NB4 (cell line): ENCODE measurements at regions not wholly inside any gene's neighbourhood (a gene's known extent, or its start where the extent isn't known, plus 50 kb on each side); places are given as distances from the start of the nearest gene placed in this dataset.
"Not testable (repeated sequence)": the region's sequence is repeated elsewhere in the genome, so short reads cannot be mapped to it uniquely, and the experiment has no call there.

Experiments used
- DNase-seq: peaks from one replicate; pipeline ENCODE4 v3.0.0; 2010; ENCODE audit warnings: low read depth
- H3K4me3 ChIP-seq: one replicate; pipeline ENCODE4 v1.5.1; 2011; ENCODE audit warnings: mild to moderate bottlenecking, low read depth, low read length, moderate library complexity
- CTCF ChIP-seq: IDR thresholded peaks from one replicate; pipeline ENCODE4 v1.5.1; 2012; ENCODE audit warnings: low read depth, low read length
- MAX ChIP-seq: IDR thresholded peaks from 2 replicates; pipeline ENCODE4 v1.6.1; 2011; ENCODE audit warnings: low read depth, low read length
- MYC ChIP-seq: IDR thresholded peaks from 2 replicates; pipeline ENCODE4 v1.6.1; 2011; ENCODE audit warnings: low read depth, low read length
- POLR2A ChIP-seq: IDR thresholded peaks from 2 replicates; pipeline ENCODE4 v1.6.1; 2011; ENCODE audit warnings: mild to moderate bottlenecking; ENCODE audit not compliant: insufficient read length; ENCODE audit errors: extremely low read depth

- DNase-seq, H3K4me3 ChIP-seq: not testable (repeated sequence)
These were observed 774.4 kb upstream of the TPTE start for GRCh38 chr21:9746831-9747606.

GRCh38 chr21:9747870-9748269 is 773.5 kb upstream of the TPTE start:
- DNase-seq, H3K4me3 ChIP-seq: not testable (repeated sequence)

GRCh38 chr21:9748451-9748850 is 772.9 kb upstream of the TPTE start:
- DNase-seq, H3K4me3 ChIP-seq: not testable (repeated sequence)

- not testable (repeated sequence) for H3K4me3 ChIP-seq
These were observed 771.6 kb upstream of the TPTE start for GRCh38 chr21:9749741-9750230.

GRCh38 chr21:9750341-9751086 is 770.9 kb upstream of the TPTE start:
- DNase-seq: no peak
- peak; percentile 7 for TF ChIP-seq CTCF
- TF ChIP-seq MAX: no peak
- H3K4me3 ChIP-seq: no peak overlapping the region

More at GRCh38 chr21:9749741-9750230, 771.6 kb upstream of the TPTE start:
- not testable (repeated sequence) for DNase-seq

- H3K4me3 ChIP-seq, DNase-seq: not testable (repeated sequence)
These were observed 770.2 kb upstream of the TPTE start for GRCh38 chr21:9751087-9751585.

- DNase-seq, H3K4me3 ChIP-seq: not testable (repeated sequence)
These were observed 769.4 kb upstream of the TPTE start for GRCh38 chr21:9752028-9752427.

GRCh38 chr21:9753441-9753840 is 767.9 kb upstream of the TPTE start:
- DNase-seq, H3K4me3 ChIP-seq: not testable (repeated sequence)

- no peak for DNase-seq
These were observed 767.4 kb upstream of the TPTE start for GRCh38 chr21:9753943-9754342.

GRCh38 chr21:9754434-9754833 is 766.9 kb upstream of the TPTE start:
- H3K4me3 ChIP-seq, DNase-seq: not testable (repeated sequence)

More at GRCh38 chr21:9753943-9754342, 767.4 kb upstream of the TPTE start:
- H3K4me3 ChIP-seq: no peak overlapping the region
- TF ChIP-seq CTCF (no peak), POLR2A (no peak), MYC (no peak), MAX (no peak)
